Inflammatory macrophage treated with lipopolysaccharide for 1 hour (primary cell): ENCODE measurements at regions not wholly inside any gene's neighbourhood (a gene's known extent, or its start where the extent isn't known, plus 50 kb on each side); places are given as distances from the start of the nearest gene placed in this dataset.
A peak's percentile ranks its signal among the peaks of the same experiment; 100 is the strongest.

ENCODE experiments used
- DNase-seq, 2 donors: peaks; one replicate each; pipeline ENCODE4 v3.0.0-alpha.2; 2020 to 2022

GRCh38 chr10:88136712-88137111 lies 273.3 kb downstream of the PTEN start:
- DNase-seq, result no peak

GRCh38 chr10:88138319-88138848 lies 275.0 kb downstream of the PTEN start:
- DNase-seq, result no peak

GRCh38 chr10:88147000-88147798 lies 283.8 kb downstream of the PTEN start:
- DNase-seq, result no peak

GRCh38 chr10:88149906-88150305 lies 286.5 kb downstream of the PTEN start:
- DNase-seq, result no peak

GRCh38 chr10:88150339-88150738 lies 286.9 kb downstream of the PTEN start:
- DNase-seq, result peak; percentile 35

- DNase-seq, result peak; percentile 21 to 33
Observed at GRCh38 chr10:88152728-88153133, 289.3 kb downstream of the PTEN start.

- DNase-seq, result no peak
Observed at GRCh38 chr10:88154596-88155250, 291.3 kb downstream of the PTEN start.

GRCh38 chr10:88156341-88156740 lies 292.9 kb downstream of the PTEN start:
- peak in 1 of 2 donors; percentile 15 for DNase-seq

GRCh38 chr10:88157981-88158465 lies 294.6 kb downstream of the PTEN start:
- peak; percentile 39 to 53 for DNase-seq

GRCh38 chr10:88158526-88159122 lies 295.2 kb downstream of the PTEN start:
- DNase-seq, result peak in 1 of 2 donors; percentile 21

GRCh38 chr10:88159127-88159829 lies 295.9 kb downstream of the PTEN start:
- DNase-seq, result peak in 1 of 2 donors; percentile 19

- DNase-seq, result no peak
Observed at GRCh38 chr10:88161070-88161469, 297.6 kb downstream of the PTEN start.

GRCh38 chr10:88161756-88162155 lies 298.3 kb downstream of the PTEN start:
- no peak for DNase-seq

- peak; percentile 21 to 38 for DNase-seq
Observed at GRCh38 chr10:88162852-88163251, 299.4 kb downstream of the PTEN start.

- DNase-seq, result no peak
Observed at GRCh38 chr10:88163572-88163971, 300.1 kb downstream of the PTEN start.

GRCh38 chr10:88164471-88164870 lies 301.0 kb downstream of the PTEN start:
- DNase-seq, result no peak

- DNase-seq, result no peak
Observed at GRCh38 chr10:88165849-88166271, 302.4 kb downstream of the PTEN start.

- no peak for DNase-seq
Observed at GRCh38 chr10:88168171-88169036, 305.0 kb downstream of the PTEN start.

GRCh38 chr10:88169037-88169319 lies 305.6 kb downstream of the PTEN start:
- no peak for DNase-seq

GRCh38 chr10:88170628-88171027 lies 307.2 kb downstream of the PTEN start:
- DNase-seq, result no peak

- no peak for DNase-seq
Observed at GRCh38 chr10:88172159-88172558, 308.7 kb downstream of the PTEN start.

- DNase-seq, result no peak
Observed at GRCh38 chr10:88174391-88174790, 311.0 kb downstream of the PTEN start.
